ENCODE measurements at regions not wholly inside any gene's neighbourhood (a gene's known extent, or its start where the extent isn't known, plus 50 kb on each side); places are given as distances from the start of the nearest gene placed in this dataset.

- TF ChIP-seq EZH2 (IDR thresholded peaks at IDR 0.05; ENCODE audit: borderline replicate concordance, low read length) (no peak), CTCF (conservative IDR thresholded peaks at IDR 0.05 in 1 of 2, IDR thresholded peaks at IDR 0.05 in 1 of 2; ENCODE audit: extremely low read depth in 1 of 2, insufficient read depth in 1 of 2, low read depth in 1 of 2, low read length in 2 of 2) (no peak)
Observed at GRCh38 chr4:115562506-115562905, 449.1 kb upstream of the NDST4 start.

All from mammary epithelial cell (primary cell).